GM23248 (cell line): ENCODE measurements at regions not wholly inside any gene's neighbourhood (a gene's known extent, or its start where the extent isn't known, plus 50 kb on each side); places are given as distances from the start of the nearest gene placed in this dataset.

ENCODE experiments used
- DNase-seq: peaks from one replicate; pipeline ENCODE4 v3.0.0-alpha.2; 2015
- H2AFZ ChIP-seq: fragments of 200-600 bp; sonication (generic); 2 replicates; pipeline ENCODE4 v1.6.1; 2016; ENCODE audit warnings: antibody characterized with exemption
- H3F3A ChIP-seq: fragments of 200-600 bp; sonication (generic); 2 replicates; pipeline ENCODE4 v1.6.1; 2016; ENCODE audit warnings: mild to moderate bottlenecking, antibody characterized with exemption, mixed run types; ENCODE audit not compliant: insufficient read depth
- H3K27ac ChIP-seq: fragments of 200-600 bp; sonication (generic); 2 replicates; pipeline ENCODE4 v1.5.1; 2016; ENCODE audit warnings: mild to moderate bottlenecking
- H3K27me3 ChIP-seq: fragments of 200-600 bp; sonication (generic); replicated peaks from 2 replicates; pipeline ENCODE4 v1.6.1; 2016; ENCODE audit warnings: mild to moderate bottlenecking; ENCODE audit not compliant: insufficient read depth
- H3K36me3 ChIP-seq: fragments of 200-600 bp; sonication (generic); 2 replicates; pipeline ENCODE4 v1.6.1; 2016; ENCODE audit warnings: low read depth, mild to moderate bottlenecking
- H3K4me1 ChIP-seq: fragments of 200-600 bp; sonication (generic); 2 replicates; pipeline ENCODE4 v1.6.1; 2016; ENCODE audit warnings: mild to moderate bottlenecking; ENCODE audit not compliant: insufficient read depth
- H3K4me2 ChIP-seq: fragments of 200-600 bp; sonication (generic); one replicate; pipeline ENCODE4 v1.6.1; 2016; ENCODE audit warnings: mild to moderate bottlenecking; ENCODE audit not compliant: unreplicated experiment
- H3K4me3 ChIP-seq: fragments of 200-600 bp; sonication (generic); 2 replicates; pipeline ENCODE4 v1.5.1; 2016; ENCODE audit warnings: mild to moderate bottlenecking
- H3K79me2 ChIP-seq: fragments of 200-600 bp; sonication (generic); 2 replicates; pipeline ENCODE4 v1.6.1; 2016; ENCODE audit warnings: mild to moderate bottlenecking; ENCODE audit not compliant: insufficient read depth
- H3K9ac ChIP-seq: fragments of 200-600 bp; sonication (generic); 2 replicates; pipeline ENCODE4 v1.6.1; 2016; ENCODE audit warnings: mild to moderate bottlenecking
- H3K9me2 ChIP-seq: fragments of 200-600 bp; sonication (generic); 2 replicates; pipeline ENCODE4 v1.6.1; 2016; ENCODE audit warnings: mixed run types, mild to moderate bottlenecking, moderate library complexity; ENCODE audit not compliant: insufficient read depth
- H3K9me3 ChIP-seq: fragments of 200-600 bp; sonication (generic); one replicate; pipeline ENCODE4 v1.6.1; 2017; ENCODE audit warnings: low read depth
- H4K20me1 ChIP-seq: fragments of 200-600 bp; sonication (generic); 2 replicates; pipeline ENCODE4 v1.6.0; 2016; ENCODE audit not compliant: insufficient read depth
- EZH2 ChIP-seq: fragments of 200-600 bp; sonication (generic); IDR thresholded peaks from 2 replicates; pipeline ENCODE4 v1.6.1; 2018; ENCODE audit warnings: antibody characterized with exemption, mild to moderate bottlenecking; ENCODE audit not compliant: insufficient read depth, poor library complexity, severe bottlenecking
- EZH2phosphoT487 ChIP-seq: fragments of 200-600 bp; sonication (generic); IDR thresholded peaks from 2 replicates; pipeline ENCODE4 v1.6.1; 2018; ENCODE audit warnings: antibody characterized with exemption, moderate library complexity, mild to moderate bottlenecking, low read depth; ENCODE audit not compliant: insufficient read depth
- WGBS, 2 experiments: methylation state at CpG; one replicate each; pipeline ENCODE4 v1.1.6; 2015 to 2017; ENCODE audit warnings: low lambda C conversion rate in 2 of 2, low coverage in 1 of 2; ENCODE audit errors: missing lambda C conversion rate in 2 of 2; 5-methylcytosine and 5-hydroxymethylcytosine counted together
- in situ Hi-C: fragments of 300-500 bp; cut with MboI; formaldehyde crosslinking; loops from 2 replicates; pipeline ENCODE4 v1.15.0; 2020

- no peaks in the 10 kb centered on the region for H3K27me3 ChIP-seq
- 78 to 79% methylated on average over 10 of the region's 10 CpGs for WGBS, 2 experiments
- no peaks in the 10 kb centered on the region for H3K9me2 ChIP-seq
- in situ Hi-C loops = no loop called here
- H3K36me3 ChIP-seq = no peaks in the 10 kb centered on the region
- no peak overlapping the region for H3K27ac ChIP-seq
- H3K4me2 ChIP-seq = no peak overlapping the region
- TF ChIP-seq EZH2phosphoT487 (no peak), EZH2 (no peak)
- H3K4me1 ChIP-seq = peaks cover 9% of the 10 kb centered on the region
- no peak overlapping the region for H3K9ac ChIP-seq
- no peaks in the 10 kb centered on the region for H3K79me2 ChIP-seq
- H3F3A ChIP-seq = peaks cover 4% of the 10 kb centered on the region; the same call in 1 of the 2 replicates
- H3K4me3 ChIP-seq = no peak overlapping the region
- no peaks in the 10 kb centered on the region for H4K20me1 ChIP-seq
- no peaks in the 10 kb centered on the region for H3K9me3 ChIP-seq
- no peak for DNase-seq
- H2AFZ ChIP-seq = no peak overlapping the region
These were observed 160.2 kb downstream of the MRPL14 start for GRCh38 chr6:43966853-43967718.

GRCh38 chr6:43966374-43966658 lies 160.9 kb downstream of the MRPL14 start:
- Histone ChIP-seq H3K36me3 (no peaks in the 10 kb centered on the region), H3K9me2 (no peaks in the 10 kb centered on the region)

GRCh38 chr6:43965628-43966373 lies 161.5 kb downstream of the MRPL14 start:
- Histone ChIP-seq H3K27ac (no peak overlapping the region), H3F3A (no peaks in the 10 kb centered on the region), H3K9me3 (no peaks in the 10 kb centered on the region), H3K27me3 (no peaks in the 10 kb centered on the region), H3K79me2 (no peaks in the 10 kb centered on the region), H3K4me1 (no peaks in the 10 kb centered on the region), H3K4me2 (no peak overlapping the region), H3K4me3 (no peak overlapping the region), H3K36me3 (no peaks in the 10 kb centered on the region), H3K9ac (no peak overlapping the region), H3K9me2 (no peaks in the 10 kb centered on the region), H4K20me1 (no peaks in the 10 kb centered on the region), H2AFZ (no peak overlapping the region)
- in situ Hi-C loops = no loop called here
- 95% methylated on average over 3 of the region's 3 CpGs for WGBS, 2 experiments
- TF ChIP-seq EZH2phosphoT487 (no peak), EZH2 (no peak)
- no peak for DNase-seq

More at GRCh38 chr6:43966374-43966658, 160.9 kb downstream of the MRPL14 start:
- Histone ChIP-seq H3K4me3 (no peak overlapping the region), H3K27me3 (no peaks in the 10 kb centered on the region), H3K9me3 (no peaks in the 10 kb centered on the region), H3K9ac (no peak overlapping the region), H4K20me1 (no peaks in the 10 kb centered on the region), H3K4me2 (no peak overlapping the region), H2AFZ (no peak overlapping the region), H3F3A (no peaks in the 10 kb centered on the region), H3K79me2 (no peaks in the 10 kb centered on the region), H3K27ac (no peak overlapping the region), H3K4me1 (0 out of 2 replicates have a peak, but pooled peaks cover 2% of the 10 kb centered on the region)
- DNase-seq = no peak
- in situ Hi-C loops = no loop called here
- TF ChIP-seq EZH2phosphoT487 (no peak), EZH2 (no peak)

- Histone ChIP-seq H3K27ac (no peak overlapping the region), H4K20me1 (no peaks in the 10 kb centered on the region), H3K4me3 (no peak overlapping the region), H3K9me2 (no peaks in the 10 kb centered on the region), H3K4me1 (no peaks in the 10 kb centered on the region), H3K36me3 (no peaks in the 10 kb centered on the region), H3K9ac (no peak overlapping the region), H2AFZ (no peak overlapping the region), H3K79me2 (no peaks in the 10 kb centered on the region), H3K4me2 (no peak overlapping the region), H3K27me3 (no peaks in the 10 kb centered on the region), H3F3A (no peaks in the 10 kb centered on the region), H3K9me3 (no peaks in the 10 kb centered on the region)
- WGBS, 2 experiments = 71 to 84% methylated on average over 4 to 6 of the region's 6 CpGs
- TF ChIP-seq EZH2phosphoT487 (no peak), EZH2 (no peak)
- DNase-seq = no peak
- in situ Hi-C loops = no loop called here
These were observed 162.3 kb downstream of the MRPL14 start for GRCh38 chr6:43964659-43965570.
